DND-41 (cell line): ENCODE measurements at regions not wholly inside any gene's neighbourhood (a gene's known extent, or its start where the extent isn't known, plus 50 kb on each side); places are given as distances from the start of the nearest gene placed in this dataset.

ENCODE experiments used
- ATAC-seq: fragments of 200-7000 bp; cut with Tn5 transposase; 3 replicates; pipeline ENCODE4 v1.9.1; 2021; ENCODE audit warnings: low read depth; ENCODE audit not compliant: insufficient read depth
- DNase-seq: peaks from one replicate; pipeline ENCODE4 v3.0.0-alpha.2; 2020
- H2AFZ ChIP-seq: 2 replicates; pipeline ENCODE4 v1.6.0; 2012; ENCODE audit warnings: low read depth, low read length
- H3K27ac ChIP-seq: 2 replicates; pipeline ENCODE4 v1.5.1; 2012; ENCODE audit warnings: low read length, inconsistent platforms
- H3K27me3 ChIP-seq: fragments of 200-600 bp; sonication (generic); 2 replicates; pipeline ENCODE4 v1.6.0; 2012; ENCODE audit warnings: low read length, mild to moderate bottlenecking, inconsistent platforms; ENCODE audit not compliant: insufficient read depth, poor library complexity
- H3K36me3 ChIP-seq: 2 replicates; pipeline ENCODE4 v1.5.1; 2012; ENCODE audit warnings: low read length, inconsistent platforms; ENCODE audit not compliant: insufficient read depth
- H3K4me1 ChIP-seq: 2 replicates; pipeline ENCODE4 v1.5.1; 2012; ENCODE audit warnings: mild to moderate bottlenecking, low read length; ENCODE audit not compliant: insufficient read depth
- H3K4me2 ChIP-seq: 2 replicates; pipeline ENCODE4 v1.6.0; 2012; ENCODE audit warnings: mild to moderate bottlenecking, moderate library complexity, low read length, inconsistent platforms; ENCODE audit not compliant: insufficient read depth
- H3K4me3 ChIP-seq, 2 experiments: fragments of 200-600 bp in 1 of 2; shearing (Covaris generic) in 1 of 2; 2 replicates each; pipeline ENCODE4 v1.5.1; 2012 to 2016; ENCODE audit warnings: inconsistent platforms in 2 of 2, low read length in 2 of 2, mild to moderate bottlenecking in 2 of 2, low read depth in 1 of 2, moderate library complexity in 1 of 2
- H3K79me2 ChIP-seq: 2 replicates; pipeline ENCODE4 v1.6.0; 2012; ENCODE audit warnings: low read length, inconsistent platforms; ENCODE audit not compliant: insufficient read depth
- H3K9ac ChIP-seq: 2 replicates; pipeline ENCODE4 v1.6.0; 2012; ENCODE audit warnings: low read depth, mild to moderate bottlenecking, inconsistent platforms, low read length, moderate library complexity
- H3K9me3 ChIP-seq: 2 replicates; pipeline ENCODE4 v1.5.1; 2012; ENCODE audit warnings: low read length, moderate library complexity, mild to moderate bottlenecking, inconsistent platforms; ENCODE audit not compliant: insufficient read depth, severe bottlenecking
- H4K20me1 ChIP-seq: 2 replicates; pipeline ENCODE4 v1.6.0; 2012; ENCODE audit warnings: low read length; ENCODE audit not compliant: insufficient read depth
- EZH2 ChIP-seq: IDR thresholded peaks from 3 replicates; pipeline ENCODE4 v1.6.1; 2012; ENCODE audit warnings: borderline replicate concordance, low read depth, mild to moderate bottlenecking, moderate library complexity, low read length, inconsistent platforms; ENCODE audit not compliant: severe bottlenecking
- TF ChIP-seq, protein P1 (sequence below): IDR thresholded peaks from 2 replicates; pipeline ENCODE4 v1.5.1; 2012; ENCODE audit warnings: borderline replicate concordance, low read length, moderate library complexity, mild to moderate bottlenecking; ENCODE audit not compliant: poor library complexity, severe bottlenecking; ENCODE audit errors: extremely low read depth

DNA sequence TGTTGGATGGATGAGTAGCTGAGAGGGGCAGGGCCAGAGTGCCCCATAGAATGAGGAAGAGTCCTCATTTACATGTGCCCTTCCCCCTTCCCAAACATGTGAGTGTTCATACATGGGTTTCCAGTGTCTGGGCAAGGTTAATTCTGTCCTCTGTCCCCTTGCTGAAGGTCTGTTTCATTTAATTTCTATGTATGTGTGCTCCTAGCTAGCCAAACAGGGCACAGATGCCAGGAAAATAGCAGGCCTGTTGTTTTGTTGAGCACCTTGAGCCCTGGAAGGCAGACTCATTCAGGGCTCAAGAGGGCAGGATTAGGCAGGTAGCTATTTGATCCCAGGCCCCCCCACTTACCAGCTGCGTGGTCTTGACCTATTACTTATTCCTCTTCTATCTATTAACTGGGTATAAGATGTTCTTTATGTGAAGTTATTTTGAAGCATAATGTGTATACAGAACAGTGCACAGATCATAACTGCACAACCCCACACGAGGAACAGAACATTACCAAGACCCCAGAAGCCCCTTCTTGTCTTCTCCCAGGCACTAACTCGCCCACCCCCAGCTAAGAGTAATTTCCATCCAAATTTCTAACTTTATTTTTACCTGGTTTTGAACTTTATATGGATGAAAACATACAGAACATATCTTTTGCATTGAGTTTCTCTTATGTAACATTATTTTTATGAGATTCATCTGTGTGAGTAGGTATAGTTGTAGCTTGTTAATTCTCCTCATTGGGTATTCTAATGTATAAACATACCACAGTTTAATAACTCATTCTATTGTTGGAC is 164.3 kb downstream of the RPIA start:
- Histone ChIP-seq H3K9ac (no peak overlapping the region), H3K27me3 (peaks cover 4% of the 10 kb centered on the region), H2AFZ (no peak overlapping the region), H3K9me3 (no peaks in the 10 kb centered on the region), H3K4me2 (no peak overlapping the region), H4K20me1 (no peaks in the 10 kb centered on the region), H3K36me3 (no peaks in the 10 kb centered on the region), H3K4me3 (no peak overlapping the region), H3K79me2 (no peaks in the 10 kb centered on the region), H3K4me1 (no peaks in the 10 kb centered on the region), H3K27ac (no peak overlapping the region)
- DNase-seq (no peak), ATAC-seq (no peak)
- TF ChIP-seq, protein P1, sequence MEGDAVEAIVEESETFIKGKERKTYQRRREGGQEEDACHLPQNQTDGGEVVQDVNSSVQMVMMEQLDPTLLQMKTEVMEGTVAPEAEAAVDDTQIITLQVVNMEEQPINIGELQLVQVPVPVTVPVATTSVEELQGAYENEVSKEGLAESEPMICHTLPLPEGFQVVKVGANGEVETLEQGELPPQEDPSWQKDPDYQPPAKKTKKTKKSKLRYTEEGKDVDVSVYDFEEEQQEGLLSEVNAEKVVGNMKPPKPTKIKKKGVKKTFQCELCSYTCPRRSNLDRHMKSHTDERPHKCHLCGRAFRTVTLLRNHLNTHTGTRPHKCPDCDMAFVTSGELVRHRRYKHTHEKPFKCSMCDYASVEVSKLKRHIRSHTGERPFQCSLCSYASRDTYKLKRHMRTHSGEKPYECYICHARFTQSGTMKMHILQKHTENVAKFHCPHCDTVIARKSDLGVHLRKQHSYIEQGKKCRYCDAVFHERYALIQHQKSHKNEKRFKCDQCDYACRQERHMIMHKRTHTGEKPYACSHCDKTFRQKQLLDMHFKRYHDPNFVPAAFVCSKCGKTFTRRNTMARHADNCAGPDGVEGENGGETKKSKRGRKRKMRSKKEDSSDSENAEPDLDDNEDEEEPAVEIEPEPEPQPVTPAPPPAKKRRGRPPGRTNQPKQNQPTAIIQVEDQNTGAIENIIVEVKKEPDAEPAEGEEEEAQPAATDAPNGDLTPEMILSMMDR: no peak
- TF ChIP-seq EZH2: no peak

DNA sequence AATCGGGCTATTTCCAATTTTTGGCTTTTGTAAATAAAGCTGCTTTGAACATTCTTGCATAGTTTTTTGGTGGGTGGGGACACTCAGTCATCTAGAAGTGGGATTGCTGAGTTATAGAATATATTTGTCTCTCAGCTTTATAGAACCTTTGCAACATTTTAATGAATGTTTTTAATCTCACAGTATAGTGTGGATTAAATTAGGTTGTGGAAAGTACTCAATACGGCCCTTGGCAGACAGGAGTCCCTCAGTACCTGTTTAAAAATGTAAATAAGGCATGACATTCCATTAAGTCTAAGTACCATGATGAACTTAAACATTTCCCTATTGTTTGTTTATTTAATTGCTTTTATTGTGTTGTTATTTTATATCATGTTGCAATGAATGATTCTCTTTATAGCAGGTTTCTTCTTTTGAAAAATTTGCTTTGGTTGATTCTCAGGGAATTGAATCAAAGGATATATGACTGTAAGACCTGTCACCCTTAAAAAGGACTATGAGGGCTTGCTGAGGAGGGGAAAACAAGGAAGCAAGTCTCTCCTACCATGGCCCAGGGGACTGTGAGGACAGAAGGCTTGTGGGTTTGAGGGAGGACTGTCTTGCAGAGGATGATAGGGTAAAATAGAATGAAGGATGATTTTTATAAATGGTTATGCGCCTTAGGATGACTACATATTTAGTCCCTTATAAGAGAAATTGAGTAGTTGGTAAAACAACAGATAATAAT is 165.1 kb downstream of the RPIA start:
- H3K79me2 ChIP-seq: no peaks in the 10 kb centered on the region
- no peak for TF ChIP-seq EZH2
- TF ChIP-seq, protein P1: no peak
- no peak overlapping the region for H3K27ac ChIP-seq
- no peaks in the 10 kb centered on the region for H3K9me3 ChIP-seq
- H3K4me1 ChIP-seq: no peaks in the 10 kb centered on the region
- no peak for DNase-seq
- peaks cover 5% of the 10 kb centered on the region for H3K27me3 ChIP-seq
- no peak for ATAC-seq
- H3K36me3 ChIP-seq: no peaks in the 10 kb centered on the region
- H2AFZ ChIP-seq: no peak overlapping the region
- H3K4me3 ChIP-seq: no peak overlapping the region
- H3K4me2 ChIP-seq: no peak overlapping the region
- no peaks in the 10 kb centered on the region for H4K20me1 ChIP-seq
- H3K9ac ChIP-seq: no peak overlapping the region

DNA sequence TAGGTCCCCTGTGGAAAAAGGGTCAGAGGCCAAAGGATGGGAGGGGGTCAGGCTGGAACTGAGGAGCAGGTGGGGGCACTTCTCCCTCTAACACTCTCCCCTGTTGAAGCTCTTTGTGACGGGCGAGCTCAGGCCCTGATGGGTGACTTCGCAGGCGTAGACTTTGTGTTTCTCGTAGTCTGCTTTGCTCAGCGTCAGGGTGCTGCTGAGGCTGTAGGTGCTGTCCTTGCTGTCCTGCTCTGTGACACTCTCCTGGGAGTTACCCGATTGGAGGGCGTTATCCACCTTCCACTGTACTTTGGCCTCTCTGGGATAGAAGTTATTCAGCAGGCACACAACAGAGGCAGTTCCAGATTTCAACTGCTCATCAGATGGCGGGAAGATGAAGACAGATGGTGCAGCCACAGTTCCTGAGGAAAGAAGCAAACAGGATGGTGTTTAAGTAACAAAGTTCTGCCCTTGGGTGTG is 165.8 kb downstream of the RPIA start:
- DNase-seq (no peak), ATAC-seq (no peak)
- H3K4me1 ChIP-seq: no peaks in the 10 kb centered on the region
- no peak overlapping the region for H2AFZ ChIP-seq
- H3K36me3 ChIP-seq: no peaks in the 10 kb centered on the region
- H3K27me3 ChIP-seq: peaks cover 6% of the 10 kb centered on the region
- H4K20me1 ChIP-seq: no peaks in the 10 kb centered on the region
- H3K9me3 ChIP-seq: no peaks in the 10 kb centered on the region
- no peak overlapping the region for H3K4me2 ChIP-seq
- no peak for TF ChIP-seq EZH2
- TF ChIP-seq, protein P1: no peak
- no peak overlapping the region for H3K27ac ChIP-seq
- H3K4me3 ChIP-seq: no peak overlapping the region
- no peaks in the 10 kb centered on the region for H3K79me2 ChIP-seq
- no peak overlapping the region for H3K9ac ChIP-seq
